ENCODE measurements at regions not wholly inside any gene's neighbourhood (a gene's known extent, or its start where the extent isn't known, plus 50 kb on each side); places are given as distances from the start of the nearest gene placed in this dataset.

GRCh38 chr2:215803150-215803549, 210.2 kb downstream of the MREG start:
- TF ChIP-seq SAFB2 (IDR thresholded peaks at IDR 0.05; ENCODE audit: borderline replicate concordance, low read depth, low read length, severe bottlenecking) (no peak), CTCF (IDR thresholded peaks at IDR 0.05 in 2 of 3, conservative IDR thresholded peaks at IDR 0.05 in 1 of 3; ENCODE audit: insufficient read depth in 2 of 3, low read depth in 1 of 3, low read length in 3 of 3) (no peak), BMI1 (IDR thresholded peaks at IDR 0.05; ENCODE audit: low read length) (no peak), EZH2 (IDR thresholded peaks at IDR 0.05; ENCODE audit: borderline replicate concordance, low read depth, low read length) (no peak), MAFK (IDR thresholded peaks at IDR 0.05; ENCODE audit: low read length) (peak; percentile 43; the same call in 1 of the 2 replicates), FOXK2 (conservative IDR thresholded peaks at IDR 0.05 in 1 of 2, IDR thresholded peaks at IDR 0.05 in 1 of 2; ENCODE audit: low read depth in 2 of 2) (no peak), ELK1 (CRISPR knock-in tag; IDR thresholded peaks at IDR 0.05) (no peak), MAX (CRISPR knock-in tag; IDR thresholded peaks at IDR 0.05) (no peak), NR3C1 (CRISPR knock-in tag; IDR thresholded peaks at IDR 0.05) (no peak), HCFC1 (IDR thresholded peaks at IDR 0.05; ENCODE audit: low read depth, low read length) (no peak), SMAD4 (CRISPR knock-in tag; conservative IDR thresholded peaks at IDR 0.05) (no peak), TRIM25 (IDR thresholded peaks at IDR 0.05; ENCODE audit: borderline replicate concordance) (no peak), ZFP36 (IDR thresholded peaks at IDR 0.05; ENCODE audit: low read depth, low read length, partially characterized antibody) (no peak)
